ENCODE measurements at regions not wholly inside any gene's neighbourhood (a gene's known extent, or its start where the extent isn't known, plus 50 kb on each side); places are given as distances from the start of the nearest gene placed in this dataset.

DNA sequence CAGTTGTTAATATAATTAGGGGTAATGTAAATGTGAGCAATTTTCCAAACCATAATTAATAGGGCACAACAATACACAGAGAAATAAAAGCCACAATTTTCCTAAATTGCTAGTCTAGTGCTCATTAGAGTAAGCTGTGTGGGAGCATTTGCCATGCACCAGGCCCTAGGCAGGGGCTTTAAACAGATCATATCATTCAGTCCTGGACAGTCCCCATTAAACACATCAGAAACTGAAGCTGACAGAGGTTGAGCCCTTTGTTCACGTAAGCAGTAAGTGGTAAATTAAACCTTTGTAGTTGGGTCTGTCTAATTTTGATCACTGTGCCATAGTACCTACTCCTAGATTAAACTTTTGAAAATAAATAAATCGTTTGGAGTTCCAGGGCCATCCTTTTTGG, 931.1 kb downstream of the C6orf118 start:
- TF ChIP-seq EZH2phosphoT487 (IDR thresholded peaks at IDR 0.05; ENCODE audit: insufficient read depth, low read depth) (no peak), EZH2 (IDR thresholded peaks at IDR 0.05; ENCODE audit: insufficient read depth, poor library complexity, severe bottlenecking) (no peak)
- Histone ChIP-seq H3F3A (ENCODE audit: insufficient read depth) (no peaks in the 10 kb centered on the region), H3K4me2 (ENCODE audit: unreplicated experiment) (no peak overlapping the region), H3K9me2 (ENCODE audit: insufficient read depth) (no peaks in the 10 kb centered on the region), H3K27ac (no peak overlapping the region), H3K4me3 (no peak overlapping the region), H3K79me2 (ENCODE audit: insufficient read depth) (no peaks in the 10 kb centered on the region), H3K9me3 (ENCODE audit: low read depth) (no peaks in the 10 kb centered on the region), H2AFZ (no peak overlapping the region), H3K36me3 (ENCODE audit: low read depth) (no peaks in the 10 kb centered on the region), H3K9ac (no peak overlapping the region), H3K27me3 (replicated peaks; ENCODE audit: insufficient read depth) (no peaks in the 10 kb centered on the region), H4K20me1 (ENCODE audit: insufficient read depth) (no peaks in the 10 kb centered on the region), H3K4me1 (ENCODE audit: insufficient read depth) (no peaks in the 10 kb centered on the region)
- in situ Hi-C loops (cut with MboI) = no loop called here
- DNase-seq = no peak
- WGBS, 2 experiments (ENCODE audit: low coverage in 1 of 2, low lambda C conversion rate in 2 of 2, missing lambda C conversion rate in 2 of 2) = 31 to 42% methylated on average over 2 of the region's 2 CpGs

GRCh38 chr6:164377348-164377918, 932.0 kb downstream of the C6orf118 start:
- no peaks in the 10 kb centered on the region for H3K9me2 ChIP-seq (ENCODE audit: insufficient read depth)
- no peaks in the 10 kb centered on the region for H3K36me3 ChIP-seq (ENCODE audit: low read depth)
- H3F3A ChIP-seq (ENCODE audit: insufficient read depth) = no peaks in the 10 kb centered on the region
- H4K20me1 ChIP-seq (ENCODE audit: insufficient read depth) = no peaks in the 10 kb centered on the region
- TF ChIP-seq EZH2phosphoT487 (IDR thresholded peaks at IDR 0.05; ENCODE audit: insufficient read depth, low read depth) = no peak
- no peak for TF ChIP-seq EZH2 (IDR thresholded peaks at IDR 0.05; ENCODE audit: insufficient read depth, poor library complexity, severe bottlenecking)
- H3K9me3 ChIP-seq (ENCODE audit: low read depth) = no peaks in the 10 kb centered on the region
- no peak overlapping the region for H3K9ac ChIP-seq
- H3K4me3 ChIP-seq = no peak overlapping the region
- no peak for DNase-seq
- WGBS, 2 experiments (ENCODE audit: low coverage in 1 of 2, low lambda C conversion rate in 2 of 2, missing lambda C conversion rate in 2 of 2) = 17 to 25% methylated on average over 6 of the region's 6 CpGs
- H3K27ac ChIP-seq = no peak overlapping the region
- H3K79me2 ChIP-seq (ENCODE audit: insufficient read depth) = no peaks in the 10 kb centered on the region
- H3K4me1 ChIP-seq (ENCODE audit: insufficient read depth) = no peaks in the 10 kb centered on the region
- no peak overlapping the region for H2AFZ ChIP-seq
- no peak overlapping the region for H3K4me2 ChIP-seq (ENCODE audit: unreplicated experiment)
- in situ Hi-C loops (cut with MboI) = no loop called here
- H3K27me3 ChIP-seq (replicated peaks; ENCODE audit: insufficient read depth) = no peaks in the 10 kb centered on the region

GRCh38 chr6:164370773-164371172, 938.6 kb downstream of the C6orf118 start:
- TF ChIP-seq EZH2phosphoT487 (IDR thresholded peaks at IDR 0.05; ENCODE audit: insufficient read depth, low read depth) = no peak
- no peak for TF ChIP-seq EZH2 (IDR thresholded peaks at IDR 0.05; ENCODE audit: insufficient read depth, poor library complexity, severe bottlenecking)
- no peak overlapping the region for H2AFZ ChIP-seq
- H4K20me1 ChIP-seq (ENCODE audit: insufficient read depth) = no peaks in the 10 kb centered on the region
- no peak overlapping the region for H3K27ac ChIP-seq
- no peaks in the 10 kb centered on the region for H3K9me2 ChIP-seq (ENCODE audit: insufficient read depth)
- no peaks in the 10 kb centered on the region for H3K36me3 ChIP-seq (ENCODE audit: low read depth)
- H3K4me1 ChIP-seq (ENCODE audit: insufficient read depth) = no peaks in the 10 kb centered on the region
- H3K9ac ChIP-seq = no peak overlapping the region
- H3K4me3 ChIP-seq = no peak overlapping the region
- DNase-seq = no peak
- no peaks in the 10 kb centered on the region for H3F3A ChIP-seq (ENCODE audit: insufficient read depth)
- no peak overlapping the region for H3K4me2 ChIP-seq (ENCODE audit: unreplicated experiment)
- in situ Hi-C loops (cut with MboI) = no loop called here
- H3K9me3 ChIP-seq (ENCODE audit: low read depth) = no peaks in the 10 kb centered on the region
- H3K27me3 ChIP-seq (replicated peaks; ENCODE audit: insufficient read depth) = no peaks in the 10 kb centered on the region
- no peaks in the 10 kb centered on the region for H3K79me2 ChIP-seq (ENCODE audit: insufficient read depth)

- DNase-seq = no peak
- in situ Hi-C loops (cut with MboI) = no loop called here
- no peaks in the 10 kb centered on the region for H3K27me3 ChIP-seq (replicated peaks; ENCODE audit: insufficient read depth)
- no peak overlapping the region for H2AFZ ChIP-seq
- no peak for TF ChIP-seq EZH2phosphoT487 (IDR thresholded peaks at IDR 0.05; ENCODE audit: insufficient read depth, low read depth)
- no peak for TF ChIP-seq EZH2 (IDR thresholded peaks at IDR 0.05; ENCODE audit: insufficient read depth, poor library complexity, severe bottlenecking)
- H3K4me2 ChIP-seq (ENCODE audit: unreplicated experiment) = no peak overlapping the region
- H3K79me2 ChIP-seq (ENCODE audit: insufficient read depth) = no peaks in the 10 kb centered on the region
- 3 to 9% methylated on average over 2 of the region's 2 CpGs for WGBS, 2 experiments (ENCODE audit: low coverage in 1 of 2, low lambda C conversion rate in 2 of 2, missing lambda C conversion rate in 2 of 2)
- H3K9me2 ChIP-seq (ENCODE audit: insufficient read depth) = no peaks in the 10 kb centered on the region
- no peak overlapping the region for H3K9ac ChIP-seq
- no peaks in the 10 kb centered on the region for H3F3A ChIP-seq (ENCODE audit: insufficient read depth)
- H3K9me3 ChIP-seq (ENCODE audit: low read depth) = no peaks in the 10 kb centered on the region
- no peaks in the 10 kb centered on the region for H3K4me1 ChIP-seq (ENCODE audit: insufficient read depth)
- no peaks in the 10 kb centered on the region for H3K36me3 ChIP-seq (ENCODE audit: low read depth)
- no peaks in the 10 kb centered on the region for H4K20me1 ChIP-seq (ENCODE audit: insufficient read depth)
- no peak overlapping the region for H3K4me3 ChIP-seq
- H3K27ac ChIP-seq = no peak overlapping the region
Observed at GRCh38 chr6:164359441-164359840, 944.9 kb downstream of the QKI start.

GRCh38 chr6:164359036-164359435, 944.5 kb downstream of the QKI start:
- Histone ChIP-seq H3K9me3 (ENCODE audit: low read depth) (no peaks in the 10 kb centered on the region), H4K20me1 (ENCODE audit: insufficient read depth) (no peaks in the 10 kb centered on the region), H3K79me2 (ENCODE audit: insufficient read depth) (no peaks in the 10 kb centered on the region), H3K9me2 (ENCODE audit: insufficient read depth) (no peaks in the 10 kb centered on the region), H3F3A (ENCODE audit: insufficient read depth) (no peaks in the 10 kb centered on the region), H3K4me2 (ENCODE audit: unreplicated experiment) (no peak overlapping the region), H2AFZ (no peak overlapping the region), H3K4me3 (no peak overlapping the region), H3K9ac (no peak overlapping the region), H3K27me3 (replicated peaks; ENCODE audit: insufficient read depth) (no peaks in the 10 kb centered on the region), H3K4me1 (ENCODE audit: insufficient read depth) (no peaks in the 10 kb centered on the region), H3K36me3 (ENCODE audit: low read depth) (no peaks in the 10 kb centered on the region), H3K27ac (no peak overlapping the region)
- no peak for DNase-seq
- no peak for TF ChIP-seq EZH2 (IDR thresholded peaks at IDR 0.05; ENCODE audit: insufficient read depth, poor library complexity, severe bottlenecking)
- TF ChIP-seq EZH2phosphoT487 (IDR thresholded peaks at IDR 0.05; ENCODE audit: insufficient read depth, low read depth) = no peak
- 22 to 28% methylated on average over 2 of the region's 2 CpGs for WGBS, 2 experiments (ENCODE audit: low coverage in 1 of 2, low lambda C conversion rate in 2 of 2, missing lambda C conversion rate in 2 of 2)
- in situ Hi-C loops (cut with MboI) = no loop called here
